Mucosa of descending colon (tissue), 3 donors: ENCODE measurements at regions not wholly inside any gene's neighbourhood (a gene's known extent, or its start where the extent isn't known, plus 50 kb on each side); places are given as distances from the start of the nearest gene placed in this dataset.

ENCODE experiments used
- ATAC-seq: fragments of 200-7000 bp; cut with Tn5 transposase; one replicate; pipeline ENCODE4 v1.9.1; 2020; ENCODE audit warnings: mild to moderate bottlenecking, moderate library complexity
- DNase-seq, 3 donors: peaks; one replicate each; pipeline ENCODE4 v3.0.0-alpha.2; 2020
- H3K36me3 ChIP-seq: fragments of 200-600 bp; one replicate; pipeline ENCODE4 v1.8.0; 2021; ENCODE audit warnings: low read depth, mild to moderate bottlenecking
- H3K4me1 ChIP-seq: fragments of 200-600 bp; one replicate; pipeline ENCODE4 v1.8.0; 2021; ENCODE audit warnings: low read depth, mild to moderate bottlenecking
- H3K4me3 ChIP-seq: fragments of 200-600 bp; one replicate; pipeline ENCODE4 v1.8.0; 2021; ENCODE audit warnings: mild to moderate bottlenecking
- H3K9me3 ChIP-seq: fragments of 200-600 bp; one replicate; pipeline ENCODE4 v1.8.0; 2021; ENCODE audit warnings: mild to moderate bottlenecking
- CTCF ChIP-seq: fragments of 200-600 bp; IDR thresholded peaks from one replicate; pipeline ENCODE4 v1.8.0; 2022; ENCODE audit warnings: antibody characterized with exemption, mild to moderate bottlenecking
- intact Hi-C, 2 donors: fragments of 100-400 bp; cut with DNase I in 1 of 2; cut with micrococcal nuclease in 1 of 2; formaldehyde crosslinking; loops; one replicate each; pipeline versions ENCODE4 v1.11.0 to v1.11.1; 2022; cut with DNase I, micrococcal nuclease
- donor health status: DM: no; HTN: no; CAD: no; lungs with moderate emphysema.
- donor health status: DM: no; HTN: no; CAD: no.
- donor health status: DM: no; HTN: yes; CAD: no.

DNA sequence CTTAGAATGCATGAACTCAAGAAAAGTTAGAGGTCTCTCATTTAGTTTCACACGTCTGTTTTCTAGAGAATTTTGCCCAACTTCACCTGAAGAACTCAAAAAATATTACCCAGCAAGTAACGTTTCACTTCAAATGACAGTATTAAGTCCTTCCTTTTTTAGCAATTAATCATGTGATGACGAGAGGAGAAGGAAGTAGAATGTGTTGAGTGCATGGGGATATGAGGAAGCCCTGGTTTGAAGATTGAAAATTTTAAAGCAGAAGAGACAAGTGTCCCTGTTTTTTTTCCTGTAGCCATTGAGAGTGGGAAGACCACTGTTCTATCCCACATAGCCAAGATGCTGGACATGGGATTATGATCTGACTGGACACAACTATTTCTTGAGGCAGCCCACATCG is 406.3 kb upstream of the CPEB2 start:
- DNase-seq (no peak), ATAC-seq (no peak)
- Histone ChIP-seq H3K4me3 (no peak overlapping the region), H3K4me1 (no peaks in the 10 kb centered on the region), H3K36me3 (no peaks in the 10 kb centered on the region), H3K9me3 (no peaks in the 10 kb centered on the region)
- intact Hi-C loops = no loop called here
- TF ChIP-seq CTCF = no peak

DNA sequence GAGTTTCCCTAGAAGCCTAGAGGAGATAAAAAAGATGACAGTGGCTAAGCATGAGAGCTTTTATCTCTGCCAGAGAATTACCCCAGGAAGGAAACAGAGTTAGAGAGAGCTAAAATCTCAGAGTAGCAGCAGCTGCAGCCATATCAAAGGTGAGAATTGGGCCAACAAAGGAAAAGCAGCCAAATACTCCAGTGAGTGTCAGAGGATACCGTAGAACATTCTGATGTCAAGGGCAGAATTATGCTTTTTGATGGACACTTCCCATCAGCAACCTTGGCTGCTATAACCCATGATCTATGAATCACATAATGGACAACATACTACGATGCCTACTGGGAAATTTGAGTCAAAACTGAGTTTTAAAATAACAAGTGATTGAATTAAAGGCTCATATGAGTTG is 405.8 kb upstream of the CPEB2 start:
- no peak for TF ChIP-seq CTCF
- DNase-seq = no peak
- no peaks in the 10 kb centered on the region for H3K9me3 ChIP-seq
- H3K4me1 ChIP-seq = no peaks in the 10 kb centered on the region
- intact Hi-C loops = no loop called here
- H3K4me3 ChIP-seq = no peak overlapping the region
- no peaks in the 10 kb centered on the region for H3K36me3 ChIP-seq
- no peak for ATAC-seq

DNA sequence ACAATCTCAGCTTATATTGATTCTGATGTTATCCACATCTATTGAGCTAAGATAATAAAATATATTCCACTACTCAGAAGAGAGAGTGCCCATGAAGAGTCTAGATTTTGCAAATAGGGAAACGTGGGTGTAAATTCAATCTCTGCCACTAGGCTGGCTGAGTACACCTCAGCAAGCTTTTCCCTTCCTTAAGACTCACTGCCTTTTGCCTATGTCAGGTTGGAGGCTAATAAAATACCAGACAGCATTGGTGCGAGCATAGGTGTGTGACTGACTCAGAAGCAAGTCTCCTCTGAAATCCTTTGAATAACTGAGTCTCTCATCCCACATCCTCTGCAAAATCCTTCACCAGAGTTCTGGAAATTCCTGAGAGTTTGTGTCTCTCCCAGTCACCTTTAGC is 405.4 kb upstream of the CPEB2 start:
- intact Hi-C loops = no loop called here
- H3K36me3 ChIP-seq = no peaks in the 10 kb centered on the region
- no peak for ATAC-seq

GRCh38 chr4:14602206-14602605 is 400.1 kb upstream of the CPEB2 start:
- Histone ChIP-seq H3K4me1 (no peaks in the 10 kb centered on the region), H3K4me3 (no peak overlapping the region), H3K36me3 (no peaks in the 10 kb centered on the region), H3K9me3 (no peaks in the 10 kb centered on the region)
- intact Hi-C loops = no loop called here
- ATAC-seq (no peak), DNase-seq (no peak)
- no peak for TF ChIP-seq CTCF

More for the DNA sequence above, 405.4 kb upstream of the CPEB2 start:
- DNase-seq = no peak
- Histone ChIP-seq H3K4me3 (no peak overlapping the region), H3K4me1 (no peaks in the 10 kb centered on the region), H3K9me3 (no peaks in the 10 kb centered on the region)
- no peak for TF ChIP-seq CTCF

DNA sequence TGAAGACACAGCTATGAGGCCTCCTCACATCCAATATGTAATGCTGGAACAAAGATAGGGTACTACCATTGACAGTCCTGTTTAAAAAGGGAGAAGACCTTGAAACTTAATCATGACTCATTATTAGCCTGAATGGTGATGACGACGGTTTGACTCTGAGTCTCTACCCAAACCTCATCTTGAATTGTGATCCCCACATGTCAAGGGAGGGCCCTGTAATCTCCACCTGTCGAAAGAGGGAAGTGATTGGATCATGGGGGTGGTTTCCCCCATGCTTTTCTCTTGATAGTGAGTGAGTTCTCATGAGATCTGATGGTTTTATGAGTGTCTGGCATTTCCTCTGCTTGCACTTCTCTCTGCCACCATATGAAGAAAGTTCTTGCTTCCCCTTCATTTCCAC is 395.3 kb upstream of the CPEB2 start:
- no peak for TF ChIP-seq CTCF
- Histone ChIP-seq H3K36me3 (no peaks in the 10 kb centered on the region), H3K4me3 (no peak overlapping the region), H3K9me3 (no peaks in the 10 kb centered on the region), H3K4me1 (no peaks in the 10 kb centered on the region)
- intact Hi-C loops = no loop called here
- no peak for ATAC-seq
- DNase-seq = no peak

DNA sequence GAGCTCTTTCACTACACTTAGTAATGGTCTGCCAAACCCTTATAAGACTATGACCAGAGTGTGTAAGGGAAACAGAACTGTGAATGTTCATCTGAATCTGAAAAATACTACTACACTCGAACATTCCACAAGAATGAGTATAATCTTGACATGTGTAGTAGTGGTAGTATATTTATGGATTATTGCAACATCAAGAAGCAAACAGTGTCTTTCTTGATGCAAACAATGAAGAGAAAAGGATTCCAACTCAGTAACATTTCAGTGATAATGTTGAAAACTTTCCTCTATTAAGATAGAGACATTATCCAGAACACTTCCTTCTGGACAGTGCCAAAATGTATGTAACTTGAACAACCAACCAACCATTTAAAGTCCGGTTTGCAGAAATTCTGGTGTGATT is 394.7 kb upstream of the CPEB2 start:
- Histone ChIP-seq H3K4me1 (no peaks in the 10 kb centered on the region), H3K9me3 (no peaks in the 10 kb centered on the region), H3K4me3 (no peak overlapping the region), H3K36me3 (no peaks in the 10 kb centered on the region)
- intact Hi-C loops = no loop called here
- no peak for TF ChIP-seq CTCF
- no peak for DNase-seq
- no peak for ATAC-seq
